Left hindlimb (tissue), 1 donor: ENCODE measurements at regions not wholly inside any gene's neighbourhood (a gene's known extent, or its start where the extent isn't known, plus 50 kb on each side); places are given as distances from the start of the nearest gene placed in this dataset.
"Not testable (repeated sequence)": the region's sequence is repeated elsewhere in the genome, so short reads cannot be mapped to it uniquely, and the experiment has no call there.

Experiments used
- DNase-seq: peaks from one replicate; pipeline ENCODE4 v3.0.0-alpha.2; 2018

- no peak for DNase-seq
These were observed 51.0 kb upstream of the PHF24 start for GRCh38 chr9:34907044-34907443.

- peak; percentile 75 for DNase-seq
These were observed 58.4 kb upstream of the PHF24 start for GRCh38 chr9:34899535-34900158.

- no peak for DNase-seq
These were observed 59.2 kb upstream of the PHF24 start for GRCh38 chr9:34898846-34899245.

DNA sequence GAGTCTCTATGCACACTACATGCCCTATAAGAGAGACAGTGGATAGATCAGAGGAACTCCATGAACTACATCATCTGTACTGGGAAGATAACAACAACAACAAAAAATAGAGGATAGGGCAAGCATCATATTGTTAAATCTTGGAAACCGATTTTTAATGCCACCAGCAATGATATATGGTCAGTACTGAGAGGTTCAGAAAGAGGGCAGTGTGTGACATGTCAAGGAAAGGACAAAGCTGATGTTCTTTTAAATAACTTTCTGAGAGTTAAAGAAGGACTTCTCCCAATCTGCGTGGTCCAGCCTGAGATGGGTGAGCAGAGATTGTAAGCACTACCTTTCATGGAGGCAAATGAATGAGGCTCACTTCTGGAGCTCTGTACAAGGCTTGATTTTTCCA is 62.0 kb upstream of the PHF24 start:
- DNase-seq, result no peak

- DNase-seq, result no peak
These were observed 65.2 kb upstream of the PHF24 start for GRCh38 chr9:34892886-34893285.

GRCh38 chr9:34891386-34891785 is 66.7 kb upstream of the PHF24 start:
- DNase-seq, result no peak

GRCh38 chr9:34887841-34888240 is 70.2 kb upstream of the PHF24 start:
- DNase-seq, result no peak

GRCh38 chr9:34884747-34885189 is 73.3 kb upstream of the PHF24 start:
- no peak for DNase-seq

DNA sequence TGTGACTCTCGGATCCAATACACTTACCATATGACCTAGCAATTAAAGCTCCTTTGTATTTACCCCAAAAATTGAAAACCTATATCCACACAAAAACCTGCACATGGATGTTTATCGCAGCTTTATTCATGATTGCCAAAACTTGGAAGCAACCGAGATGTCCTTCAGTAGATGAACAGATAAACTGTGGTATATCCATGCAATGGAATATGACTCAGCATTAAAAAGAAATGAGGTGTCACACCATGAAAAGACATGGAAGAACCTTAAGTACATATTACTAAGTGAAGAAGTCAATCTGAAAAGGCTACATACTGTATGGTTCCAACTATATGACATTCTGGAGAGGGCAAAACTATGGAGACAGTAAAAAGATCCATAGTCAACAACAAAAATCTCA is 82.0 kb upstream of the PHF24 start:
- no peak for DNase-seq

DNA sequence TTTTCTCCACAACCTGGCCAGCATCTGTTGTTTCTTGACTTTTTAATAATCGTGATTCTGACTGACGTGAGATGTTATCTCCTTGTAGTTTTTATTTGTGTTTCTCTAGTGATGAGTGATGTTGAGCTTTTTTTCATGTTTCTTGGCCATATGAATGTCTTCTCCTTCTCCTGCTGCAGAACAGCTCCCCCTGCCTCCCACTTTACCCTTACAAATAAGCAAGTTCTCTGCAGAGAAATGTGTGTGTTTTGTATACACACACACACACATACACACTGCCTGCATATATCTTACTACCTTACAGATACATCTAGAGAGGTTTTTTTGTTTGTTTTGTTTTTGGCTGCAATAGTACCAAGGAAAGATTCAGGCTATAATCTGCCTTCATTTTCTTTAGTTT is 88.7 kb upstream of the PHF24 start:
- no peak for DNase-seq

- no peak for DNase-seq
These were observed 91.5 kb upstream of the PHF24 start for GRCh38 chr9:34866614-34867013.

GRCh38 chr9:34863426-34863825 is 94.7 kb upstream of the PHF24 start:
- DNase-seq, result no peak

DNA sequence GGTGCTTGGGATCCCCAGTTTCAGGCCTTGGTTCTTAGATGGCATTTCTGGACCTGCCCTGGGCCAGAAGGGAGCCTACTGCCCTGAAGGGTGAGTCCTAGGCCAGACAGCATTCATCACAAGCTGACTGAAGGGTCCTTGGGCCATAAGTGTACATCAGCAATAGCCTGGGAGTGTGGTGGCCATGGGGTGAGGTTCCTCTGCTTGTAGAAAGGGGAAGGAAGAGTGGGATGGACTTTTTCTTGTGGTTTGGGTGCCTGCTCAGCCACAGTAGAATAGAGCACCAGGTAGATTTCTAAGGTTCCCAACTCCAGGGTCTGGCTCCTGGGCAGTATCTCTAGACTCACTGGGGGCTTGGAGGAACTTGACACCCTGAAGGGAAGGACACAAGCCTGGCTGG is 95.2 kb upstream of the PHF24 start:
- DNase-seq, result no peak

GRCh38 chr9:34862043-34862442 is 96.0 kb upstream of the PHF24 start:
- DNase-seq, result no peak

- DNase-seq, result not testable (repeated sequence)
These were observed 103.1 kb upstream of the PHF24 start for GRCh38 chr9:34855016-34855415.

DNA sequence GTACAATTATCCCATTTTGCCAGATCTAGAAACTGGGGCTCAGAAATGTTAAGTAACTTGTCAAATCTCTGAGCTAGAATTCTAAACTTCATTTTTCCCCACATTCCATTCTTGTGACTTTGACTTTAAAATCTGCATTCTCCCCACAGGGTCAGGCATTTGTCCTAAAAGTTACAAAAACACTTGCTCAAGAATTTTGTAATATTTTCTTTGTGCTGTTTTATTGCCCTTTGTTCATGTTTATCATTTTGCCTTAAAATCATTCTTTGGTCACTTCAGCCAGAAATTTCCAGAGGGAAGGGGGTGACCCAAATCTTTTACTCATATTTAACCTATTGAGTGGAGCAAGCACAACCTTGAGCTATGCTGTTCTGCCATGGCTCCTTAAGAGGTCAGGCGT is 120.1 kb upstream of the CCL21 start:
- DNase-seq, result no peak

DNA sequence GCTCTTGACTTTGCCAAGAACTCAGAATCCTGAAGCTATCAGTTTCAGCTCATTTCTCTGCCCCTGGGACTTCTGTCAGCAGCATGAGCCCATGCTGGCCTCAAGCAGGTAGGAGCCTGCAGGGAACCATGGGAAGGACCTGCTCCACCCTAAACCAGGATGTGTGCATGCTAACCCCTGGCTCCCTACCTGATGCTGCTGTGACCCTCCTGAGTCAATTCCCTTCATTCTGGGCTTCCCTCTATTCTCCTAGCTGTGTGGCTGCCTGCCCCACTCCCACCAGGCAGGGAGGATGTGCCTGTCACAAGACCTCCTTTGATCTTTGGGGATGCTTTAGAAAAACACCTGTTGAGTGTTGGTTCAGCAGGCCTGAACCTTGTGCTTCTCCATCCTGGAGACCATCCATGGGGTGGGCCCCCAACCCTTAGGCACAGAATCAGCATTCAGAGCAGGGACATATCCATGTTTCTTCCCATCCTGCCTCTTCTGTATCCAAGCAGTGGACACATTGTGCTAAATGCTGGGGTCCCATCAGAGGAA is 117.1 kb upstream of the CCL21 start:
- no peak for DNase-seq

GRCh38 chr9:34825775-34826174 is 115.8 kb upstream of the CCL21 start:
- DNase-seq, result no peak

GRCh38 chr9:34823778-34824177 is 113.8 kb upstream of the CCL21 start:
- DNase-seq, result no peak

DNA sequence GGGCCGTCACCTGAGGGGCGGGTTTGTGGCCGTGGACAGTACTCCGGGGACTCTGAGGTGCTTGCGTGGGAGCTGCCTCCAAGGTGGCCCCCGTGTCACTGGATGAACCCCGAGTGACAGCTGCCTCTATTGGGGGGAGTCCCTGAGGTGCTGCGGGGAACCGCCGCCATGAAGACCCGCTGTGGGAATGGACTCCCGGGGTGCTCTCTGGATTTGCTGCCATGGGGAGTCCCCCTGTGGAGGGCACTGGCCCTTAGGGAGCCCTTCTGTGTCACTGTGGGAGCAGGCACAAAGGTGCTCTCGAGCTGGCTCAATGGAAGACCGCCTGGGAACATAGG is 100.2 kb upstream of the CCL21 start:
- no peak for DNase-seq

DNA sequence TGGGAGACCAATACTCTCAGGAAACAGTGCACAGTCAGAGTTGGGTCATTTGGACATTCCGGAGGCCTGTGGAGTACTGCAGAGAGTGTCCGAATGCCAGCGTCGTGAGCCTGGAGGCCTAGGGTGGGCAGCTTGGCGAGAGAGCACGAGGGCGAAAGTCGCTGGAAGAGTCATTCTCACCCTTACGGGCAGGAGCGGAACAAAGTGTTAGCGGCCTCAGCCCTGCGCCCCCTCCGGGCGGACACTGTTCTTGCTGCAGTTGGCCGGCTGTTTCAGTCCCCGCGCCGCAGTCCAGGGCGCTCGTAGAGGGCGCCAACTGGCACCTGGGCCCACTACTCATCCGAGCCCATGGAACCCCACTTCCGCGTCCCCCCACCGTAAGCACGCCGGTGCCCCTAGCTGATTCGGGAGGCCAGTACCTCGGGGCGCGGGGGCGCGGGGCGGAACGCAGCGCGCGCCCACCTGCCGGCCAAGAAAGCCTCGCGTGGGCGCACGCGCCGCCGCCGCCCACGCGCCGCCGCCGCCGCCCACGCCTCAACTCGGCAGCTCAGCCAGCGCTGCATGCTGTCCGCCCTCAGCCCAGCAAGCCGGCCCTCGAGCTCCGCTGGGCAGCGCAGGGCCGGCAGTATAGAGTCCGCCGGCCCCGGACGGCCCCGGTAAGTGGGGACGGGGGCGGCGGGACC is 99.7 kb upstream of the CCL21 start:
- no peak for DNase-seq

GRCh38 chr9:34802916-34803315 is 93.0 kb upstream of the CCL21 start:
- no peak for DNase-seq

- DNase-seq, result no peak
These were observed 87.4 kb upstream of the CCL21 start for GRCh38 chr9:34797367-34797766.

DNA sequence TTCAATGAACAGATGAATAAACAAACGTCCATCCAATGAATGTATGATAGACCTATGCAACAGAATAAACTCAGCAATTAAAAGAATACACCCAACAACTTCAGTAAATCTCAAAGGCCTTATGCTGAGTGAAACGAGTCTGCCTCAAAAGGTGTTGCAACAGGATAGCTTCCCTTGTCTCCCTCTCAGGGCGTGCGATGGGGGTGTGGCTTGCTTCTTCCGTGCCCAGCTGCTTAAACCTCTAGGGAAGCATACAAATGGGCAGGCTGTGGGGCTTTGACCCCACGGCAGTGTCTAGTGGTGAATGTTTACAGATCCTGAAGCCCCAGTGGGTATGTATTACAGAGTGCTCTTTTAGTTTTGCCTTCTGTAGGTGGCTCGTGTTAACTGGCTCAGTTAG is 87.0 kb upstream of the CCL21 start:
- no peak for DNase-seq

DNA sequence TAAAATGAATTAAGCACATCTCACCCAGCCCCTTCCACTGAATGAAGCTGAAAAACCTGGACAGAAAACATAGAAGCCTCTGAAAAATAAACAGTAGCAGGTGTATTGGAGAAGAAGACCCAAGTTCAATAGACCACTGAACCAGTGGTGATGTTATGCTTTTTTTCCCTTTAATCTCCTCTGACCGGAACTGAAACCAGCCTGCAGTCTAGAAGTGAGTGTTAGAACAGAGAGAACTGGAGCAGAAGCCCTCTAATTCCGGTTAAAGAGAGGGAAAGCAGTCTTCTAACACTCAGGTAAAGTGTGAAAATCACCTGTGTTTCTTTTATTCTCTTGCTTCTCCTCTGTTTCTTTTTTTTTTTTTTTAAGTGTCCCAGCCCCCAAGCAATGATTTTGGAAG is 83.5 kb upstream of the CCL21 start:
- no peak for DNase-seq
